ENCODE measurements at regions not wholly inside any gene's neighbourhood (a gene's known extent, or its start where the extent isn't known, plus 50 kb on each side); places are given as distances from the start of the nearest gene placed in this dataset.

DNA sequence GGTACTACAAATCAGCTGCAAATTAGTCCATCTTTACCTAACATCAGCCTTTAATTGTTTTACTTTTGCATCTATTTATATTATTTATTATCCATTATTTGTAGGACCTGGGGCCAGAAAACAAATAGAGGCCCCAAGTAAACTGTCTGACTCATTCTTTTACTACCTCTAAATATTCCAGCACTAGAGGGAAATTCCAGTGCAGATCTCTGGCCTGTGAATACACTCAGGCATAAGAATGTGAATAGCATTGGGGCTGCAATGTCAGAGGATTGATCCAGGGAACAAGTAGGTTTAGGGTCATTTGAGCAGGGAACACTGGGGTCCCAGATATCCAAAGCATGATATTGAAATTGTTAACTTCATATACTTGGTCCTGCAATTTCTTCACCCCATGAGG is 176.6 kb upstream of the TYRP1 start:
- Histone ChIP-seq H3K27me3 (replicated peaks) (no peaks in the 10 kb centered on the region), H3K27ac (no peak overlapping the region), H3K36me3 (replicated peaks) (no peaks in the 10 kb centered on the region), H3K4me3 (ENCODE audit: low read depth, low read length) (no peak overlapping the region)
- no peak for DNase-seq
- TF ChIP-seq, protein P1, sequence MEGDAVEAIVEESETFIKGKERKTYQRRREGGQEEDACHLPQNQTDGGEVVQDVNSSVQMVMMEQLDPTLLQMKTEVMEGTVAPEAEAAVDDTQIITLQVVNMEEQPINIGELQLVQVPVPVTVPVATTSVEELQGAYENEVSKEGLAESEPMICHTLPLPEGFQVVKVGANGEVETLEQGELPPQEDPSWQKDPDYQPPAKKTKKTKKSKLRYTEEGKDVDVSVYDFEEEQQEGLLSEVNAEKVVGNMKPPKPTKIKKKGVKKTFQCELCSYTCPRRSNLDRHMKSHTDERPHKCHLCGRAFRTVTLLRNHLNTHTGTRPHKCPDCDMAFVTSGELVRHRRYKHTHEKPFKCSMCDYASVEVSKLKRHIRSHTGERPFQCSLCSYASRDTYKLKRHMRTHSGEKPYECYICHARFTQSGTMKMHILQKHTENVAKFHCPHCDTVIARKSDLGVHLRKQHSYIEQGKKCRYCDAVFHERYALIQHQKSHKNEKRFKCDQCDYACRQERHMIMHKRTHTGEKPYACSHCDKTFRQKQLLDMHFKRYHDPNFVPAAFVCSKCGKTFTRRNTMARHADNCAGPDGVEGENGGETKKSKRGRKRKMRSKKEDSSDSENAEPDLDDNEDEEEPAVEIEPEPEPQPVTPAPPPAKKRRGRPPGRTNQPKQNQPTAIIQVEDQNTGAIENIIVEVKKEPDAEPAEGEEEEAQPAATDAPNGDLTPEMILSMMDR (IDR thresholded peaks at IDR 0.05; ENCODE audit: low read depth, low read length, missing control alignments): no peak
- in situ Hi-C loops (cut with HindIII; ENCODE audit: low pct_ligation_motif_present, low sequenced_read_pairs): no loop called here

DNA sequence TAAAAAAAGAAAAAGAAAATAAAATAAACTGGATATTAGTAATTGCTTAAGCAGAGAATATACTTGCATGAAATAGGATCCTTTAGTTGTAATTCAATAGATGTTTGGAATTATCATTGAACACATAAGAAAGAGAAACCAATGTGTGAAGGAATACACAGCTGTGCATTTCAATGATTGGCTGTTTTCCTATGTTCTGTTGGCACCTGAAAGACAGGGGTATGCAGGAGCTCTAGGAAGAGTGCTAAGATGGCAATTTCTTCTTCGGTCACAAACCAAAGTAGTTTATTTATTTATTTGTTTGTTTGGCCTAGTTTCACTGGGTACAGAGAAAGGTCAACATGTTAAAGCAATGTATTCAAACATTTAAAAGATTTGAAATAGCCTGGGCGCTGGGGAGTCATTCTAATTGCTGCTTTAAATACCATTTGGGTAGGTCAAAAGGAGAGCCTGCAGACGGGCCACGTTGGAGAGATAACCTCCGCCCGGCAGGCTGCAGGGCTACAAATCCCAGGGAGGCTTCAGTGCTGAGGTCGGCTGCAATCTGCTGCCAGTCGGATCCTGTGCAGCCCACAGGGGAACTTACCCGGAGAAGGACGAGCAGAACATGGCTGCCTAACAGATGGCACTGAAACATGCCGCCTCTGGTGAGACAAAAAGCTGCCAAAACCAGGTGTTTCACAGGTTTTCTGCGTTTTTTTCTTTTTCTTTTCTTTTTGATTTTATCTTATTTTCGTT is 154.2 kb upstream of the TYRP1 start:
- Histone ChIP-seq H3K4me3 (ENCODE audit: low read depth, low read length) (no peak overlapping the region), H3K27me3 (replicated peaks) (no peaks in the 10 kb centered on the region), H3K27ac (no peak overlapping the region), H3K36me3 (replicated peaks) (no peaks in the 10 kb centered on the region)
- in situ Hi-C loops (cut with HindIII; ENCODE audit: low pct_ligation_motif_present, low sequenced_read_pairs): no loop called here
- no peak for DNase-seq
- TF ChIP-seq, protein P1 (IDR thresholded peaks at IDR 0.05; ENCODE audit: low read depth, low read length, missing control alignments): no peak

DNA sequence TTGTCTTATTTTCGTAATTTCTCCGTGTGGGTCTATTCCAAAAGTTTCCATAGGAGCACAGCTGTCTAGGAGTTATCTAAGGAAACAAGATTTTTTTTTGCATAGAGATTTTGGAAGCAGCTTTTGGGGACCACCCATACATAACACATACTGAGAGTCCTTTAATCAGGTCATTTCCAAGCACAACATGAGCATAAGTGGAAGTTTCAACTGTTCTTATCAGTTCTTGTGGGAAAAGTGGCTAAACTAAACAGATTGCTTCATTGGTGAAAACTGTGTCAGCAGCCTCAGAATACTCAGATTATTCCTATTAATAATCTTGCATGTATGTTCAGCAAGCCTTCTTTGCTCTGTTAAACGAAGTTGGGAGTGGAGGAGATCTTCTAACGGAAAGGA is 153.6 kb upstream of the TYRP1 start:
- Histone ChIP-seq H3K27ac (no peak overlapping the region), H3K27me3 (replicated peaks) (no peaks in the 10 kb centered on the region), H3K36me3 (replicated peaks) (no peaks in the 10 kb centered on the region), H3K4me3 (ENCODE audit: low read depth, low read length) (no peak overlapping the region)
- no peak for DNase-seq
- in situ Hi-C loops (cut with HindIII; ENCODE audit: low pct_ligation_motif_present, low sequenced_read_pairs): no loop called here
- TF ChIP-seq, protein P1 (IDR thresholded peaks at IDR 0.05; ENCODE audit: low read depth, low read length, missing control alignments): no peak

DNA sequence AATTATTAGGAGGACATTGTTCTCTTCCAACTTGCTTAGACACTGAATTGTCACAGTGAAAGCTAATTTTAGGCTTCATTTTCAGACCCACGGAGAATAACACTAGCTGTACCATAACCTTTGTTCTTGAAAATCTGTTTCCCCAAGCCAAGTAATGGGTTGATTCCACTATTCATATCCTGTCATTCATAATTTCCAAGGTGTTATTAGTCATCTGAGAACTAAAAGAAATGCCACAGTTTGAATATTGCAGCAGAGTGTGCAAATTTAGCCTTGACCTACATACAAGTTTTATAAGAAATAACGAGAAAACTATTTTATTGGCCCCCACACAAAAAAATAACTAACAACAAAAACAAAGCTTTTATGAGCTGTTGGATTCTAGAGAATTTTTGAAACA is 148.5 kb upstream of the TYRP1 start:
- no peak for DNase-seq
- Histone ChIP-seq H3K36me3 (replicated peaks) (no peaks in the 10 kb centered on the region), H3K4me3 (ENCODE audit: low read depth, low read length) (no peak overlapping the region), H3K27ac (no peak overlapping the region), H3K27me3 (replicated peaks) (no peaks in the 10 kb centered on the region)
- TF ChIP-seq, protein P1 (IDR thresholded peaks at IDR 0.05; ENCODE audit: low read depth, low read length, missing control alignments): no peak
- in situ Hi-C loops (cut with HindIII; ENCODE audit: low pct_ligation_motif_present, low sequenced_read_pairs): no loop called here

DNA sequence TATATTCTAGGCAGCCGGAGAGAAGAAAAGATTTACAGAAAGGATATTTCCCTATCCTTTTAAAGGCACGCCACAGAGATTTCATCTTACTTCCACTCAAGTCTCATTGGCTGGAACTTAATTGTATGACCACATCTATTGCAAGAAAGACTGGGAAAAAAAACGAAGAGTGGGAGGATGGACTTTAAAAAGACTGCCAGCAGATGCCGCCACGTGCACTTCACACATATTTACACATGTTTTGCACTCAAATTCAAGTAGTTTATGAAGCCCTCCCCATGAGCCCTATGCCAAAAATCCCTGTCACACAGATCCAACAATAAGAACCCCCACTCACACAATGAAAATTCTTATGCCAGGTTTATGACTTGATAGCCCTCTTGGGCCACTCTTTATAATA is 138.5 kb upstream of the TYRP1 start:
- no peaks in the 10 kb centered on the region for H3K27me3 ChIP-seq (replicated peaks)
- no peak overlapping the region for H3K4me3 ChIP-seq (ENCODE audit: low read depth, low read length)
- no peak for DNase-seq
- H3K27ac ChIP-seq: no peak overlapping the region
- TF ChIP-seq, protein P1 (IDR thresholded peaks at IDR 0.05; ENCODE audit: low read depth, low read length, missing control alignments): peak; percentile 38
- no peaks in the 10 kb centered on the region for H3K36me3 ChIP-seq (replicated peaks)
- in situ Hi-C loops (cut with HindIII; ENCODE audit: low pct_ligation_motif_present, low sequenced_read_pairs): no loop called here
